IPS-NIHi7 (cell line): ENCODE measurements at regions not wholly inside any gene's neighbourhood (a gene's known extent, or its start where the extent isn't known, plus 50 kb on each side); places are given as distances from the start of the nearest gene placed in this dataset.
"Not testable (repeated sequence)": the region's sequence is repeated elsewhere in the genome, so short reads cannot be mapped to it uniquely, and the experiment has no call there.

Experiments
- DNase-seq: peaks from one replicate; pipeline ENCODE4 v3.0.0; 2012; ENCODE audit warnings: mixed read lengths; ENCODE audit errors: extremely low spot score

DNA sequence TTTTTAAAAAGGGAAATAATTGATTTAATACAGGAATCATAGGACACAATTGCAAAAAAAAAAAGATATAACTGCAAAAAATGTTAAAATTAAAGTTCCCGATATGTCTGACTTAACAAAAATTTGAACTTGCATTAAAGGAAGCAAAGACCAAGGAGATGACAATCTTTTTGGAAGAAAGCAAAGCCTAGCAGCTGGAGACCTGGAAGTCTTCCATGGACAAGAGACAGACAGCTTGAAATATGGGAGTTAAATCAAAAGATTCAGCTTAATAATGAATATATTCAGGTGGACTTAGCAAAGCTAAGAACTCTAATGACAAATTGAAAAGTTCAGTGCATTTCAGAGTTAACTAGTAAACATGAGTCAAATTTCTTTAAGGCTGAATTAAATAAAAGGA, 568.7 kb upstream of the RGMB start:
- DNase-seq: no peak

GRCh38 chr5:98205691-98206461, 567.6 kb upstream of the RGMB start:
- DNase-seq: no peak

DNA sequence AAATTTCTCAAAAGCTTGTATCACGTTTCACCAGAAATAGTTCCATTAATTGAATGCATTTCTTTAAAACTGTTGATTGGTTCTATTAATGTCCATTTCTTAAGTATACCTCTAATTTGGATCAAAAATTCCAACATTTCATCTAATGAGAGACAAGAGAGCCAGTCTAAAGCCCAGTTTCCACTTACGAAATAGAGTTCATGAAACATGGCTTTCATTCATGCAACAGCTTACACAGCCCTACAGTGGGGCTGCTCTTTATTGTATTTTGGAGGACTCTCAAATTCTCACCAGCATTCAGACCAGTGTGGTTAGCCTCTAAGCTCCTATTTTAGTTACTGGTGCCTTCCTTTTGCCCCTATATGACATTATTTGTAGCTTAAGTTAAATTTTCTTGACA, 566.9 kb upstream of the RGMB start:
- DNase-seq: no peak

DNA sequence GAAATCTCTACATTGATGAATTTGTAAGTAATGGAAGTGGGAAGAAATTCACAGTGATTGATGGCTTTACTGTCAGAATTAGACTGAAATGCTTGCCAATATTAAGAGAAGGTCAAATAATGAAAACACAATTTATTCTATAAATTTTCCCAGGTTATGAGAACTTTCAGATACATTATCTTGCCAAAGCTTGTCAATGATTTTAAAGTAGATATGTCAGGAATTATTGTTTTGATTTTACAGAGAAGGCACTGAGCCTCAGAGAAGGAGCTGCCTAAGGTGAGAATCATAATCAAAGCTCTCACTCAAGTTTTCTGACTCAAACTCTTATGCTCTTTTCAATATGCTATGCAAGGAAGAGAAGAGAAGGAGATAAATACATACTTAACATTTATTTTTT, 564.0 kb upstream of the RGMB start:
- DNase-seq: no peak

DNA sequence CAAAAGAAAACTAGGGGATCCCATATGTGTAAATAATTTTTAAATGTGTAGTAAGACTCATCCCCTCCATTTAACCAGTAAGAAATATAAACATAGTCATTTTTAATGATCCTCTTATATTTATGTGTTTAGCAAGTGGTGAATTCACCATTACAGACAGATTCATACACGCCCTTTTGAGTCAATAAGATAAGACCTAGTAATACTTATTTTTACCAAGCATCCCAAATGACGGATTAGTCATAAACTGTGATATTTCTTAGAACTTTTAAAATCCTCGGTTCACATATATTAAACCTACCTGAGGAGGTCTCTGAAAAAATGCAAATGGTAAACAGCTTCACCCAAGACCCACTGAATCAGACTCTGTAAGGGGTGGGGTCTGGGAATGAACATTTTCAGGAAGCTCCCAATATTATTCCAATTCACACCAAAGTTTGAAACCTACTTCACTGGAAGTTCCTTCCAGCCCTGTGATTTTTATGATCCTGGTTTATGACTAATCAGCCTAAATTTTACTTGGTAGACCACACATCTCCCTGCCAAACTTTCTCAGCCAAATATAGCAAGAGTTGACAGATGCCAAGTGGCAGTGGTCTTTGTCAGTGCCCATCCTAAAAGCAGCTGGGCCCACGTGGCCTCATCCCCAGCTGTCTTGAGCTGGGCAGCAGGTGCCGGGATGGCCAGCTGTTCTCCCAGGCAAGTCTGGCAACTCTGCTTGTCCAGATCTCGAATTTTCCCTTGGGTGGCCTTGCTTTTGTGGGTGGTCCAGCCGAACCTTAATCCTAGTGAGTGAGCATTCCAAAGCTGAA, 559.0 kb upstream of the RGMB start:
- DNase-seq: no peak

DNA sequence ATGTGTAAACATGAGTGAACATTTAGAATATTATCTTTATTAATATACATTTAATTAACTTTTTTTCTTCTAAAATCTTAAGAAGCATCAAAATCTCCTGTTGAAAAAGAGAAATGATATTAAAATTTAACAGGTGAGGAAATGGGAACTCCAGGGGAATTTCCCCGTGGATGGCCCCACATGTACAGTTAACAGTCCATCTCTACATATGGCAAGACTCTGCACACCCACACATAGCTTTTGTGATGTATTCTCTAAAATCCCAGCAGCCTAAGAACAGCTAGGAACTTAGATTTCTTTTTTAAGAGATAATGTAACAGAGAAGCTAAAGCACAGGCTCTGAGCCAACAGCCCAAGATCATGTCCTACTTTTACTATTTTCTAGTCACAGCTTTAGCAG, 556.3 kb upstream of the RGMB start:
- DNase-seq: no peak

DNA sequence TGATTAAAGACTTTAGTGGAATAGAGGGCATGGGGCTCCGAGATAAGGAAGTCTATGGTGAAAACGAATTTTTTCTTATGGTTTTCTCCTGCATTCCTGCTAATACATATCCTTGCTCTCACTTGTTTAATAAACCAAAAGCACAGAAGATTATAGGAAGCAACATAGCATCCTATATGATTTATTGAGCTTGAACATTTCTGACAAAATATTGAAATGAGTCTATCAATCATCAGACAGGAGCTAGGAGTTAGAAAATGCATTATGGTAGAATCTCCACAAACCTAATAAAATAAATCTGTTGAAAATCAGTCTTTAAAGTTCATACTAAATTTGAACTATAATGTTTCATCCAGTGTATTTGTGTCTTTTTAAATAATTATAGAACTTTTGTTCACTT, 554.6 kb upstream of the RGMB start:
- no peak for DNase-seq

GRCh38 chr5:98227489-98227888, 546.0 kb upstream of the RGMB start:
- DNase-seq: no peak

GRCh38 chr5:98231089-98231488, 542.4 kb upstream of the RGMB start:
- DNase-seq: no peak

- not testable (repeated sequence) for DNase-seq
Observed at GRCh38 chr5:98237794-98238193, 535.7 kb upstream of the RGMB start.

- DNase-seq: no peak
Observed at GRCh38 chr5:98243972-98244371, 529.5 kb upstream of the RGMB start.

DNA sequence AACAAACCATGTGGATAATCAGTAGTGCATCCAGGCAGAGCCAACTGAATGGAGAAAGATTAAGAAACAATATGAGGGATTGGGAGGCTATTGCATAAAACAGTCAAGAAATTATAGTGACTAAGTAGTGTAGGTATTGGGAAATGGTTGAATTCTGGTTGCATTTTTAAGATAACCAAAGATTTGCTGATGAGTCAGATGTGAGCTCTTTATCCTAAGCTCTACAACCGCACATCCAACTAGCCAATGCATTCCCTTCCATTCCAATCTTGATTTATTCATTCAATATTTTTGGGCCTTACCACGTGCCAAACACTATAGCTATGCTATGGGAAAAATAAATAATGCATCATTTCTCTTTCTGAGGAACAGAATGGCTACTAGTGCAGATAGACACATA, 524.5 kb upstream of the RGMB start:
- no peak for DNase-seq

DNA sequence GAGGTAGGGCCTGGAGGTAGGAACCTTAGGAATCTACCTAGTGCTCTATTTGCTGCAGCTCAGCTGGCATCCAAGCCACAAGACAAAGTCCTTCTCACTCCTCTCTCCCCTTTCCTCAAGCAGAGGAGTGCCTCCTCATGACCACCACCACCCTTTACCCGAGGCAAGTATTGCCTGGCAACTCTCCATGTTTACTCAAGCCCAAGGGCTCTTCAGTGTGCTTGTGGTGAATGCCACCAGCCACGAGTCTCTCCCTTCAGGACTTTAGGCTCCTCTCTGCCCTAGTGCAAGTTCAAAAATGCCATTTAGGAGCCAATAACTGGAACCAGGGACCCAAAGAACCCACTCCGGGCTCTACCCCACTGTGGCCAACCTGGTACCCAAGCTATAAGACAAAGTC, 514.5 kb upstream of the RGMB start:
- no peak for DNase-seq

DNA sequence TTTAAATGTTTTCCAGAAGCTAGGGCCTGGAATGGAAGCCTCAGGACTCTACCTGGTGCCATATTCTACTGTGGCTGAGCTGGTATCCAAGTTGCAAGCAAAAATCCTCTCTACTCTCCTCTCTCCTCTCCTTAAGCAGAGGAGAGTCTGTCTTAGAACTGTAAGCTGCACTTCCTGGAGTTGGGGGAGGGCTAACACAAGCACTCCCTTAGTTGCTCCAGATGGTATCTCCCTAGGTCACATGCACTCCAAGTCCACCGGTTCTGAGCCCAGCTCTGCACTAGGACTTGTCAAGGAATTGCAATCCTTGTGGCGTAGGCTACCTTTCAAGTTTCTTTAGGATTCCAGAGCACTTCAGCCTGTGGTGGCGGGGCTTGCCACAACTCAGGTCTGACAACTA, 513.9 kb upstream of the RGMB start:
- DNase-seq: no peak

- DNase-seq: no peak
Observed at GRCh38 chr5:98263084-98263483, 510.4 kb upstream of the RGMB start.

GRCh38 chr5:98268162-98268860, 505.2 kb upstream of the RGMB start:
- no peak for DNase-seq

DNA sequence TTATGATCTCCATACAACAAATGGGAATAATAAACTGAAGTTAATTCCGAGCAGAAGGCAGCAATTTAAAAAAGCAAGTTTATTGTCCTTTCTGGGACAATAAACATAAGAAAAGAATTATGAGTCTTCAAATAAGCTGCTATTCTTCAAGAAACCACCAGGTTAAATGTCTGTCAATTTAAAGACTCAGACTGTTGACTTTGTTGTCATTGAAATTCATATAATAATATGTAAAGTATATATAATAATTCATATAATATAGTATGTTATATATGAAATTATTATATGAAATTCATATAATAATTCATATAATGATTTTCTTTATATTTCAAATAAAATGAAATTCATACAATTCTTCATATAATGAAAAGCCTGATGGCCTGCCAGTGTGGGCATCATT, 497.5 kb upstream of the RGMB start:
- no peak for DNase-seq

DNA sequence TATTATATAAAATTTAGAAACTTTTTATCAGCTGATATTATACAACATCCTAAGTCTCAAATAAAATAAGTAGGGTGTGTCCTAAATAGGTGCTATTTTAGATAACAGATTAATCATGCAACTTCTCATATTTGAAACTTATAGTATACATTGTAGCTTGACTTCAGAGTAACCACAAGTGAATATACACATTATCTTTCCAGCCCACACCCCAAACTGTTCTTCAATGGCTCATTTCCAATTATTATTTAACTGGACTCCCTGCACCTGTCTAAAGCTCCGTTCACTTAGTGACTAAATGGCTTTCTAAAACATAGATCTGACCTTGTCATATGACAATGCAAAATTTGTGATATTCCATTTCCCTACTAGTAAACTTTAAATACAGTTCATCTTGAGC, 490.9 kb upstream of the RGMB start:
- DNase-seq: no peak

DNA sequence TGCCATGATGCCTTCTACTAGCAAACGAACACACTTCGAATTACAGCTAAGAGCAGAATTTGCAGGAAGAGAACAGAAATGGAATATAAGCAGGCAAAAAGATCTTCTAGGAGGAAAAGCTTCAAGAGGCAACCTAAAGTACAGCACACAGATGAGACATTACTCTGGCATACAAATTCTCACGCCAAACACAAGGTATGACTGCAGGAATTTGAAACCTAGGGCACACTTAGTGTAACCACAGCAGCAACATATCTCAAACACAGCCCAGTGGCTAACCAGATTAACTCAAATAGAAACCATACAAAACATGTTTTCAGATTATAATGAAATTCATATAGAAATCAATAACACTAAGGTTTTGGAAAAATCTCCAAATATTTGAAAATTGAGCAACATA, 481.0 kb upstream of the RGMB start:
- no peak for DNase-seq

DNA sequence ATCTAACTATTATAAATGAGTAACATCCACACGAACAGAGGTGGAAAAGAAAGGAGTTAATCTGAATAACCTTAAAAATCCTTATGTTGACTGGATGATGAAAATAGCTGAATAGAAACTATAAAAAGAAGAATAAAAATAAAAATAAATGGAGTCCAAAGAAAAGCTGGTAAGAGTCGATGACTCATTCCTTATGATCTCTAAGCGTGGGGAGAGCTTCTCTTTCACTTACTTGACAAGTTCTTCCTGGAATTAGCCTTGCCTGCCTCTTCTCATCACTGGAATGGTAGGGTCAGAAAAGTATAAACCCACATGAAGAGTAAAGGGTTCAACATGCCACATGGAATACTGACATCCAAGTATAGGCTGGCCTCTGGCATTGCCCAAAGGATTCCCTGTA, 477.0 kb upstream of the RGMB start:
- no peak for DNase-seq

- no peak for DNase-seq
Observed at GRCh38 chr5:98299435-98299834, 474.0 kb upstream of the RGMB start.

DNA sequence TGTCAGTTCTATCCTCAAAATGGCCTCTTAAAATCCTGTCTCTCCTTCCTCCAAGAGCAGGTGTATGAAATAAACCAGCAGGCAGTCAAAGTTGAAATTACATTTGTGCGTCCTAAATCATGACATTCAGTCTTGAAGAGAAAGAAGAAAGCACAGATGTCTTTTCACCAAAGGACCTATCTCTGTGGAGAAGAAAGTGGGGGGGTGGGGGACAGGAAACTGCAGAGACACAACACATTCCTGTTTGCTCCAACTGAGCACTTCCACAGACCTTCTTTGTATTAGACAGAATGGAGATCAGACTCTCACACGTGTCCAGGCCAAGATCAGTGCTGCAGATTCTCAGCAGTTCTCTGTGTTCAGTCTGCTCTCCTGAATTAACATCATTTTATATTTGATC, 471.9 kb upstream of the RGMB start:
- DNase-seq: no peak

DNA sequence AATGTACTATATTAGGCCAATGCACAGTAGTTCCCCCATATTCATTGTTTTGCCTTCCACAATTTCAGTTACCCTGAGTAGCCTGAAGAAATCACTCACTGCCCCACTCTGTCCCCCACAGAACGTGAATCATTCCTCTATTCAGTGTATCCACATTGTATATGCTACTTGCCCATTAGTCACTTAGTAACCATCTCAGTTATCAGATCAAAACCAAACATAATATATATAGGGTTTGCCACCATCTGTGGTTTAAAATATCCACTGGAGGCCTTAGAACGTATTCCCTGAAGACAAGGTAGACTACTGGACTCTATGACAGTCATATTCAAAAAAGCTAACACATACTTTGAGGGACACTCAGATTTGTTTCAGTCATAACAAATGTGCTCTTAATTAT, 465.7 kb upstream of the RGMB start:
- no peak for DNase-seq
